HCT116 (cell line): ENCODE measurements at regions not wholly inside any gene's neighbourhood (a gene's known extent, or its start where the extent isn't known, plus 50 kb on each side); places are given as distances from the start of the nearest gene placed in this dataset.

Source experiments
- ATAC-seq: fragments of 200-7000 bp; cut with Tn5 transposase; 2 replicates; pipeline ENCODE4 v1.9.1; 2020; ENCODE audit warnings: mild to moderate bottlenecking, moderate library complexity
- BruUV-seq: library from RNA; stranded (reverse); fragments of 400-500 nt; replicated peaks from 2 replicates; lab custom pipeline; 2021; lab: Mats Ljungman, UMichigan
- CTCF ChIA-PET: fragments of 300-600 bp; sonication (Branson Sonifier 250); formaldehyde crosslinking; loops from one replicate; lab custom pipeline; 2021; ENCODE audit warnings: antibody characterized with exemption; lab: Charles Lee
- POLR2A ChIA-PET: fragments of 300-600, 350-600 bp; sonication (Branson Sonifier 250); formaldehyde crosslinking; loops from one replicate; lab custom pipeline; 2021; ENCODE audit warnings: antibody characterized with exemption; lab: Charles Lee
- RAD21 ChIA-PET, 2 experiments: fragments of 300-600 bp; sonication (Branson Sonifier 250); formaldehyde crosslinking; loops; one replicate each; lab custom pipeline; 2023; ENCODE audit warnings: low total read pairs in 2 of 2; ENCODE audit not compliant: uncharacterized antibody in 2 of 2, unreplicated experiment in 2 of 2, low non-redundant PET in 1 of 2; lab: Charles Lee
- DNase-seq: peaks from one replicate; pipeline ENCODE4 v3.0.0-alpha.2; 2010; ENCODE audit warnings: low read depth, low spot score
- H2AFZ ChIP-seq: fragments of 200-600 bp; shearing (Covaris generic), sonication (generic); 2 replicates; pipeline ENCODE4 v1.6.1; 2017; ENCODE audit warnings: low read depth, mixed run types, mixed read lengths, antibody characterized with exemption, low read length; ENCODE audit not compliant: poor library complexity, severe bottlenecking
- H3K27ac ChIP-seq: 2 replicates; pipeline ENCODE4 v1.5.1; 2012; ENCODE audit warnings: low read depth, low read length
- H3K27me3 ChIP-seq: fragments of 200-600 bp; sonication (generic); 2 replicates; pipeline ENCODE4 v1.6.1; 2016; ENCODE audit warnings: mixed run types, low read length, mixed read lengths; ENCODE audit not compliant: insufficient read depth
- H3K36me3 ChIP-seq, 2 experiments: fragments of 200-500 bp in 1 of 2; fragments of 200-600 bp in 1 of 2; sonication (Bioruptor generic) in 1 of 2; sonication (generic) in 1 of 2; 2 replicates each; pipeline versions ENCODE4 v1.5.1 to v1.6.1; 2014 to 2016; ENCODE audit warnings: low read length in 2 of 2, inconsistent platforms in 1 of 2, mixed read lengths in 1 of 2, mixed run types in 1 of 2; ENCODE audit not compliant: insufficient read depth in 2 of 2, control insufficient read depth in 1 of 2
- H3K4me1 ChIP-seq, 2 experiments: fragments of 200-600 bp in 1 of 2; sonication (generic) in 1 of 2; 2 replicates each; pipeline versions ENCODE4 v1.5.1 to v1.6.1; 2012 to 2017; ENCODE audit warnings: low read length in 2 of 2, inconsistent platforms in 1 of 2, mild to moderate bottlenecking in 1 of 2, mixed read lengths in 1 of 2, mixed run types in 1 of 2, moderate library complexity in 1 of 2; ENCODE audit not compliant: insufficient read depth in 2 of 2, control insufficient read depth in 1 of 2
- H3K4me2 ChIP-seq: fragments of 200-600 bp; sonication (generic); 2 replicates; pipeline ENCODE4 v1.6.1; 2017; ENCODE audit warnings: mixed run types, low read length, mixed read lengths
- H3K4me3 ChIP-seq, 2 experiments: fragments of 200-600 bp in 1 of 2; sonication (generic) in 1 of 2; replicated peaks in 1 of 2; 2 replicates each; pipeline ENCODE4 v1.5.1; 2011 to 2016; ENCODE audit warnings: low read length in 2 of 2, control low read depth in 1 of 2, low read depth in 1 of 2, mild to moderate bottlenecking in 1 of 2, mixed read lengths in 1 of 2, mixed run types in 1 of 2
- H3K79me2 ChIP-seq: fragments of 200-600 bp; sonication (generic); 2 replicates; pipeline ENCODE4 v1.6.1; 2017; ENCODE audit warnings: mild to moderate bottlenecking, mixed run types, low read length, moderate library complexity, mixed read lengths; ENCODE audit not compliant: insufficient read depth
- H3K9ac ChIP-seq: fragments of 200-600 bp; sonication (generic); 2 replicates; pipeline ENCODE4 v1.6.1; 2016; ENCODE audit warnings: low read length, mixed read lengths
- H3K9me2 ChIP-seq: fragments of 200-600 bp; sonication (generic), shearing (Covaris generic); 2 replicates; pipeline ENCODE4 v1.6.1; 2017; ENCODE audit warnings: mixed run types, mild to moderate bottlenecking, moderate library complexity; ENCODE audit not compliant: insufficient read depth
- H3K9me3 ChIP-seq, 2 experiments: fragments of 200-500 bp in 1 of 2; fragments of 200-600 bp in 1 of 2; sonication (Bioruptor generic) in 1 of 2; sonication (generic) in 1 of 2; 2 replicates each; pipeline ENCODE4 v1.6.1; 2014 to 2017; ENCODE audit warnings: low read length in 2 of 2, mixed read lengths in 2 of 2, inconsistent platforms in 1 of 2, low read depth in 1 of 2, mild to moderate bottlenecking in 1 of 2, mixed run types in 1 of 2, moderate library complexity in 1 of 2; ENCODE audit not compliant: control insufficient read depth in 1 of 2, insufficient read depth in 1 of 2
- H4K20me1 ChIP-seq: fragments of 200-600 bp; sonication (generic), shearing (Covaris generic); 2 replicates; pipeline ENCODE4 v1.6.1; 2017; ENCODE audit warnings: mixed run types, mild to moderate bottlenecking, moderate library complexity; ENCODE audit not compliant: insufficient read depth
- RAD21 ChIP-seq: IDR thresholded peaks from 2 replicates; pipeline ENCODE4 v1.6.1; 2012; ENCODE audit warnings: low read depth, mild to moderate bottlenecking
- SP1 ChIP-seq: IDR thresholded peaks from 2 replicates; pipeline ENCODE4 v1.6.1; 2012; ENCODE audit warnings: low read depth
- YY1 ChIP-seq: IDR thresholded peaks from 2 replicates; pipeline ENCODE4 v1.6.1; 2011; ENCODE audit warnings: low read length, low read depth, moderate library complexity, mild to moderate bottlenecking; ENCODE audit not compliant: insufficient replicate concordance; ENCODE audit errors: extremely low read depth
- intact Hi-C: fragments of 100-400 bp; cut with micrococcal nuclease; formaldehyde crosslinking; loops from 2 replicates; pipeline ENCODE4 v1.10.0; 2022
- TF ChIP-seq, protein P1 (sequence below): IDR thresholded peaks from 2 replicates; pipeline ENCODE4 v1.6.1; 2012
- TF ChIP-seq, protein P2 (sequence below), 3 experiments: fragments of 200-600 bp in 1 of 3; sonication (generic) in 1 of 3; IDR thresholded peaks in 2 of 3; conservative IDR thresholded peaks in 1 of 3; 2 replicates each; pipeline ENCODE4 v1.5.1; 2012 to 2017; ENCODE audit warnings: low read depth in 2 of 3, low read length in 2 of 3, antibody characterized with exemption in 1 of 3, borderline replicate concordance in 1 of 3, control low read depth in 1 of 3, mild to moderate bottlenecking in 1 of 3, mixed read lengths in 1 of 3, mixed run types in 1 of 3, moderate library complexity in 1 of 3; ENCODE audit not compliant: insufficient read depth in 1 of 3
- TF ChIP-seq, protein P3 (sequence below): IDR thresholded peaks from 2 replicates; pipeline ENCODE4 v1.6.1; 2012; ENCODE audit warnings: low read depth

DNA sequence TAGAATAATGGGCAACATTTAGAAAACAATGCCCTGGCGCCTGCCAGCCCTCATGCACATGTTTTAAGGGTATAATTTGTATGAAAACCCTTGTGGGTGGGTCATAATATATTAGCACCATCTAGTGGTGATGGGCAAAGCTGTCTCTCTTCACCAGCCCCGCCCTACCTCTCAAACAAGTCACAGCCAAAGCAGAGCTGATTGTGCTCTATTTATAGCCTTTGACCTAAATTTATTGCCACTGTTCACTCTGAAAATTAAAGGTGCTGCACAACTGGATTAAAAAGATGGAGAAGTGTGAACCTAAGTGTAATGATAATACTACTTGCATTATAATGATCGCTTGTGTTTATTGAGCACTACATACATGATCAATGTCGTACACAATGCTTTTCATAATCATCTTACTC is 131.9 kb upstream of the ANKH start:
- H3K4me1 ChIP-seq: peaks cover 9 to 11% of the 10 kb centered on the region in 2 experiments; a peak in 3 of 4 replicates
- H3K9me3 ChIP-seq: 0 out of 4 replicates have a peak, but pooled peaks cover 0 to under 1% of the 10 kb centered on the region in 2 experiments
- ChIA-PET CTCF (interaction anchor here (0.6 to 3.0 kb wide), 22 partner anchors 9 to 355 kb away, joined by 3 to 39 read pairs (median 4); no protein-coding TSS in a partner anchor), POLR2A (interaction anchor here (1.3 kb wide), 1 partner anchor 277 kb away, joined by 3 read pairs; no protein-coding TSS in a partner anchor), RAD21 (interaction anchor here (0.5 to 1.2 kb wide), 5 partner anchors 46 to 276 kb away, joined by 3 to 7 read pairs (median 4); partner anchors contain the start of gene ANKH (in 1 of the 2))
- H3K9me2 ChIP-seq: no peaks in the 10 kb centered on the region
- H3K79me2 ChIP-seq: no peaks in the 10 kb centered on the region
- intact Hi-C loops: loop anchor here (1.0 to 10.0 kb wide), 3 partner anchors 46 to 1019 kb away; no protein-coding TSS in a partner anchor
- peak overlapping the region; percentile 90 for H2AFZ ChIP-seq
- peak; percentile 92 for ATAC-seq
- no peak overlapping the region for H3K4me2 ChIP-seq
- H3K9ac ChIP-seq: no peak overlapping the region
- H3K36me3 ChIP-seq: no peaks in the 10 kb centered on the region
- 0 out of 2 replicates have a peak, but pooled peaks cover 5% of the 10 kb centered on the region for H3K27me3 ChIP-seq
- no peak overlapping the region for H3K4me3 ChIP-seq
- TF ChIP-seq, protein P1, sequence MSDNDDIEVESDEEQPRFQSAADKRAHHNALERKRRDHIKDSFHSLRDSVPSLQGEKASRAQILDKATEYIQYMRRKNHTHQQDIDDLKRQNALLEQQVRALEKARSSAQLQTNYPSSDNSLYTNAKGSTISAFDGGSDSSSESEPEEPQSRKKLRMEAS: peak; percentile 57
- TF ChIP-seq SP1: no peak
- TF ChIP-seq, protein P2, sequence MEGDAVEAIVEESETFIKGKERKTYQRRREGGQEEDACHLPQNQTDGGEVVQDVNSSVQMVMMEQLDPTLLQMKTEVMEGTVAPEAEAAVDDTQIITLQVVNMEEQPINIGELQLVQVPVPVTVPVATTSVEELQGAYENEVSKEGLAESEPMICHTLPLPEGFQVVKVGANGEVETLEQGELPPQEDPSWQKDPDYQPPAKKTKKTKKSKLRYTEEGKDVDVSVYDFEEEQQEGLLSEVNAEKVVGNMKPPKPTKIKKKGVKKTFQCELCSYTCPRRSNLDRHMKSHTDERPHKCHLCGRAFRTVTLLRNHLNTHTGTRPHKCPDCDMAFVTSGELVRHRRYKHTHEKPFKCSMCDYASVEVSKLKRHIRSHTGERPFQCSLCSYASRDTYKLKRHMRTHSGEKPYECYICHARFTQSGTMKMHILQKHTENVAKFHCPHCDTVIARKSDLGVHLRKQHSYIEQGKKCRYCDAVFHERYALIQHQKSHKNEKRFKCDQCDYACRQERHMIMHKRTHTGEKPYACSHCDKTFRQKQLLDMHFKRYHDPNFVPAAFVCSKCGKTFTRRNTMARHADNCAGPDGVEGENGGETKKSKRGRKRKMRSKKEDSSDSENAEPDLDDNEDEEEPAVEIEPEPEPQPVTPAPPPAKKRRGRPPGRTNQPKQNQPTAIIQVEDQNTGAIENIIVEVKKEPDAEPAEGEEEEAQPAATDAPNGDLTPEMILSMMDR (IDR thresholded peaks at IDR 0.05 in 2 of 3, conservative IDR thresholded peaks at IDR 0.05 in 1 of 3; ENCODE audit: borderline replicate concordance in 1 of 3, insufficient read depth in 1 of 3, low read depth in 2 of 3, low read length in 2 of 3): peak; percentile 70 to 84 (median 81)
- TF ChIP-seq, protein P3, sequence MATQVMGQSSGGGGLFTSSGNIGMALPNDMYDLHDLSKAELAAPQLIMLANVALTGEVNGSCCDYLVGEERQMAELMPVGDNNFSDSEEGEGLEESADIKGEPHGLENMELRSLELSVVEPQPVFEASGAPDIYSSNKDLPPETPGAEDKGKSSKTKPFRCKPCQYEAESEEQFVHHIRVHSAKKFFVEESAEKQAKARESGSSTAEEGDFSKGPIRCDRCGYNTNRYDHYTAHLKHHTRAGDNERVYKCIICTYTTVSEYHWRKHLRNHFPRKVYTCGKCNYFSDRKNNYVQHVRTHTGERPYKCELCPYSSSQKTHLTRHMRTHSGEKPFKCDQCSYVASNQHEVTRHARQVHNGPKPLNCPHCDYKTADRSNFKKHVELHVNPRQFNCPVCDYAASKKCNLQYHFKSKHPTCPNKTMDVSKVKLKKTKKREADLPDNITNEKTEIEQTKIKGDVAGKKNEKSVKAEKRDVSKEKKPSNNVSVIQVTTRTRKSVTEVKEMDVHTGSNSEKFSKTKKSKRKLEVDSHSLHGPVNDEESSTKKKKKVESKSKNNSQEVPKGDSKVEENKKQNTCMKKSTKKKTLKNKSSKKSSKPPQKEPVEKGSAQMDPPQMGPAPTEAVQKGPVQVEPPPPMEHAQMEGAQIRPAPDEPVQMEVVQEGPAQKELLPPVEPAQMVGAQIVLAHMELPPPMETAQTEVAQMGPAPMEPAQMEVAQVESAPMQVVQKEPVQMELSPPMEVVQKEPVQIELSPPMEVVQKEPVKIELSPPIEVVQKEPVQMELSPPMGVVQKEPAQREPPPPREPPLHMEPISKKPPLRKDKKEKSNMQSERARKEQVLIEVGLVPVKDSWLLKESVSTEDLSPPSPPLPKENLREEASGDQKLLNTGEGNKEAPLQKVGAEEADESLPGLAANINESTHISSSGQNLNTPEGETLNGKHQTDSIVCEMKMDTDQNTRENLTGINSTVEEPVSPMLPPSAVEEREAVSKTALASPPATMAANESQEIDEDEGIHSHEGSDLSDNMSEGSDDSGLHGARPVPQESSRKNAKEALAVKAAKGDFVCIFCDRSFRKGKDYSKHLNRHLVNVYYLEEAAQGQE: no peak
- TF ChIP-seq YY1: no peak
- peak; percentile 87 for TF ChIP-seq RAD21
- no peaks in the 10 kb centered on the region for H4K20me1 ChIP-seq
- H3K27ac ChIP-seq: no peak overlapping the region
- BruUV-seq: no TSS peak
- peak; percentile 46 for DNase-seq
